ENCODE measurements at regions not wholly inside any gene's neighbourhood (a gene's known extent, or its start where the extent isn't known, plus 50 kb on each side); places are given as distances from the start of the nearest gene placed in this dataset.

DNA sequence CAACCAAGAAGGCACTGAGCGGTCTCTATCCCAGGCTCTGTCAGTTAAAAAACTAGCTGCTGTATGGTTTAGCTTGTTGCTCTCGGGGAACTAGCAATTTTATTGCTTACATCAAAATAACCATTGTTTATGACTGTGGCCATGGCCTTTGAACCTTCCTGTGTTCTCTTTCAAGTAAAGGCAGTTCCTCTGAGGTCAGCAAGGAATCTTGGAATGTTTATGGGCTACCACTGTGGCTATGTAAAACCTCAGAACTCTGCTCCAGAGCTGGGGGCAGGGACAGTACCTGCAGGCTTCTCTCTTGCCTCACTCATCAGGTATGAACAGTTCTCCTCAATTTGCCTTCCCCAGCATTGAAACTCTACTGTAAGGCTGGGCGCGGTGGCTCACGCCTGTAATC is 416.0 kb upstream of the NETO1 start:
- H3K4me1 Mint-ChIP-seq (ENCODE audit: low read depth), result peaks cover 14% of the 10 kb centered on the region
- H3K27ac Mint-ChIP-seq, result no peak overlapping the region
- peak; percentile 48 for DNase-seq
- TF ChIP-seq, protein P1, sequence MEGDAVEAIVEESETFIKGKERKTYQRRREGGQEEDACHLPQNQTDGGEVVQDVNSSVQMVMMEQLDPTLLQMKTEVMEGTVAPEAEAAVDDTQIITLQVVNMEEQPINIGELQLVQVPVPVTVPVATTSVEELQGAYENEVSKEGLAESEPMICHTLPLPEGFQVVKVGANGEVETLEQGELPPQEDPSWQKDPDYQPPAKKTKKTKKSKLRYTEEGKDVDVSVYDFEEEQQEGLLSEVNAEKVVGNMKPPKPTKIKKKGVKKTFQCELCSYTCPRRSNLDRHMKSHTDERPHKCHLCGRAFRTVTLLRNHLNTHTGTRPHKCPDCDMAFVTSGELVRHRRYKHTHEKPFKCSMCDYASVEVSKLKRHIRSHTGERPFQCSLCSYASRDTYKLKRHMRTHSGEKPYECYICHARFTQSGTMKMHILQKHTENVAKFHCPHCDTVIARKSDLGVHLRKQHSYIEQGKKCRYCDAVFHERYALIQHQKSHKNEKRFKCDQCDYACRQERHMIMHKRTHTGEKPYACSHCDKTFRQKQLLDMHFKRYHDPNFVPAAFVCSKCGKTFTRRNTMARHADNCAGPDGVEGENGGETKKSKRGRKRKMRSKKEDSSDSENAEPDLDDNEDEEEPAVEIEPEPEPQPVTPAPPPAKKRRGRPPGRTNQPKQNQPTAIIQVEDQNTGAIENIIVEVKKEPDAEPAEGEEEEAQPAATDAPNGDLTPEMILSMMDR (IDR thresholded peaks at IDR 0.05), result no peak
- peaks cover 4% of the 10 kb centered on the region; the same call in 1 of the 2 replicates for H3K27me3 Mint-ChIP-seq (ENCODE audit: insufficient read depth)
- no peaks in the 10 kb centered on the region for H3K9me3 Mint-ChIP-seq
- no peaks in the 10 kb centered on the region for H3K36me3 Mint-ChIP-seq (ENCODE audit: low read depth)
- H3K4me3 Mint-ChIP-seq, result no peak overlapping the region

DNA sequence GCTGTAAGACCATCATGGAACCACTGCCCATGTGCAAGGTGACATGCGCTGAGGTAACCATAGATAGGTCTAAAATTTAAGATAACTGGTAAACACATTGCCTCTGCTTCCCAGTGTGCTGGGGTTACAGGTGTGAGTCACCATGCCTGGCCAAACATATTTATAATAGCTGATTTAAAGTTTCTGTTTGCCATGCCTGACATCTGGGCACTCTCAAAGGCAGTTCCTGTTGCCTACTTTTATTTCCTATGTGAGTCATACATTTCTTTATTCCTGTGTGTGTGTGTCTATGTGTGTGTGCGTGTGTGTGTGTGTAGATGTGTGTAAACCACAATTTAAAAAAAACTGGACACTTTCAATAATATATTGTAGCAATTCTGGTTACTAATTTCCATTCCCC is 415.2 kb upstream of the NETO1 start:
- no peaks in the 10 kb centered on the region for H3K9me3 Mint-ChIP-seq
- peak; percentile 26 for DNase-seq
- H3K4me1 Mint-ChIP-seq (ENCODE audit: low read depth), result peaks cover 14% of the 10 kb centered on the region
- no peak overlapping the region for H3K27ac Mint-ChIP-seq
- peaks cover 4% of the 10 kb centered on the region; the same call in 1 of the 2 replicates for H3K27me3 Mint-ChIP-seq (ENCODE audit: insufficient read depth)
- H3K4me3 Mint-ChIP-seq, result no peak overlapping the region
- TF ChIP-seq, protein P1 (IDR thresholded peaks at IDR 0.05), result no peak
- H3K36me3 Mint-ChIP-seq (ENCODE audit: low read depth), result no peaks in the 10 kb centered on the region

DNA sequence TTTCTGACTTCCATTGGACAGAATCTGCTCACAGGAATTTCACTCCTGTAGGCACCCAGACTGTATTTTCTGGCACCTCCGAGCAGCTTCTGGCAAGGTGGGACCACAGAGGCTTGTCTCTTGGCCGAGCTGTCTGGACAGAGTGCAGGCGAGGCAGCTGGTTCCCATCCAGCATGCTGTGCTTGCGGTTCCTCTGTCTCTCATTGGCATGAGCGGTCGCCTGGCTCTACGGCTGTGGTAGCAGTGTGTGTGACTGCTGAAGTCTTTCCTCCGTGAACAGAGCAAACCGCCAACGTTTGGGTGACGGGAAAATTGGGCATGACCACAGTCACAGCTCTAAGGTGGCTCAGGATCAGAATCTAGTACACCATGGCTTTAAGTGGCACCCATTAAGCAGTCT is 411.7 kb upstream of the NETO1 start:
- Mint-ChIP-seq H3K36me3 (ENCODE audit: low read depth) (no peaks in the 10 kb centered on the region), H3K27ac (no peak overlapping the region), H3K9me3 (no peaks in the 10 kb centered on the region), H3K27me3 (ENCODE audit: insufficient read depth) (peaks cover 5% of the 10 kb centered on the region; the same call in 1 of the 2 replicates), H3K4me3 (no peak overlapping the region), H3K4me1 (ENCODE audit: low read depth) (peaks cover 14% of the 10 kb centered on the region)
- TF ChIP-seq, protein P1 (IDR thresholded peaks at IDR 0.05), result no peak
- no peak for DNase-seq

DNA sequence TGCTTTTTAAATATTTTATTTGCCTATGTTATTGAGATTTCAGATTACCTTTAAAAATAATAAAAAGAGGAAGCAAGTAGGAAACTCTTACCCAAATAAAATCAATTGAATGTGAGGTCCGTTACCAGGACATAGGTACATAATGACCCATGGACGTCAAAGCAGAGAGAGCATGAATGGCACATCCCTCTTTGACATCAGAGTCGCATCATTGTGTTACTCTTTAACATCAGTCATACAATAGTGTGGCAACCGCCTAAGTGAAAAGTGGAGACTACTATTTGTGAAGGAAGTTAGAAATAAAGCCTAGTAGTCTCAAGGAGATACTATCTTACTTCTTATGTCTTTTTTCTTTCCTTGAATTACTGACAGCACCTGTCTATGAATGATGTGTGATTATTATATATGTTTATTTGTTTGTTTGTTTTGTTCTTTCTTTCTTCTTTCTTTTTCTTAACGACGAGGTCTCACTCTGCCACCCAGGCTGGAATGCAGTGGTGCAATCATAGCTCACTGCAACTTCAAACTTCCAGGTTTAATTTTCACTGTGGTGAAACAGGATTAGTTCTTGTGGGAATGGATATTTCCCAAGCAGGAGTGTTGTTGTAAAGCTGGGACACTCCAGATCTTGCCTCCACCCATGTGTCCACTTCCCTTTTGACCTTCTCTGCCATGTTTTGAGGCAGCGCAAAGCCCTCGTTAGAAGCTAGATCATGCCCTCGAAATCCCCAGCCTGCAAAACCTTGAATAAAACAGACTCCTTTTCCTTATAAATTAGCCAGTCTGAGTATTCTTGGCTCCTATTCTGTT is 407.2 kb upstream of the NETO1 start:
- H3K27ac Mint-ChIP-seq, result no peak overlapping the region
- H3K36me3 Mint-ChIP-seq (ENCODE audit: low read depth), result no peaks in the 10 kb centered on the region
- no peaks in the 10 kb centered on the region for H3K9me3 Mint-ChIP-seq
- no peak for DNase-seq
- TF ChIP-seq, protein P1 (IDR thresholded peaks at IDR 0.05), result no peak
- H3K4me3 Mint-ChIP-seq, result no peak overlapping the region
- peaks cover 5% of the 10 kb centered on the region; the same call in 1 of the 2 replicates for H3K27me3 Mint-ChIP-seq (ENCODE audit: insufficient read depth)
- peaks cover 6% of the 10 kb centered on the region; the same call in 1 of the 2 replicates for H3K4me1 Mint-ChIP-seq (ENCODE audit: low read depth)

DNA sequence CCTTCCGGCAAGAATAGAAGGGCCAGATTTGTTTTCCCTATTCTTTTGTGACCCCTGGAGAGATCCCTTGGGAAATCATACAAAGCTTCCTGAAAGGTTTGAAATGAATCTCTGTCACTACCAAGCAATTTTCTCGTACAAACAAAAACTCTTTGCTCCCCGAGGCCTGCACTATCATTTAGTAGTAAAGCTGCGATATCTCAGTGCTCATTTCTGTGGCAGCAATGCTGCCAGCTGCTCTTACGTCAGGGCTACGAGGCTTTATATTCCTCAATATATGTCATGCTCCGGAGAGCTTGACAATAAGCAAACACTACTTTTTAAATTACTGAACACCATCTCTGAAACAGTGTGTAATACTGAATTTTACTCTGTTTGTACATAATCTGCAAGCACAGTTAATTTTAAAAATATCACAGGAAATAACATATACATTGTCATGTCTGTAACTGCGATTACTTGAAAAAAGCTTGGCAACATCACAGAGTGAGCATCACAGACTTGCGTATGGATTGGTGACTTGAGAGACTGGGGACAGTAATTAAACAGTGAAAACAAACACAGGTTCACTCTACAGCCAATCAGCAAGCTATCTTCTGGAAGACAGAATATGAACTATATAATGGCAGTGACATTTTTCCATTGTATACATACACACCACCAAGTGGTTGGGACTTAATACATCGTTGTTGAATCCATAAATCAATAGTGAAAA is 403.3 kb upstream of the NETO1 start:
- H3K27ac Mint-ChIP-seq, result no peak overlapping the region
- H3K9me3 Mint-ChIP-seq, result no peaks in the 10 kb centered on the region
- H3K4me1 Mint-ChIP-seq (ENCODE audit: low read depth), result peaks cover 6% of the 10 kb centered on the region; the same call in 1 of the 2 replicates
- no peak overlapping the region for H3K4me3 Mint-ChIP-seq
- H3K27me3 Mint-ChIP-seq (ENCODE audit: insufficient read depth), result no peaks in the 10 kb centered on the region
- no peak for DNase-seq
- TF ChIP-seq, protein P1 (IDR thresholded peaks at IDR 0.05), result no peak
- H3K36me3 Mint-ChIP-seq (ENCODE audit: low read depth), result no peaks in the 10 kb centered on the region

All from HFFc6 (cell line).